Endothelial cell of umbilical vein (primary cell): ENCODE measurements at regions not wholly inside any gene's neighbourhood (a gene's known extent, or its start where the extent isn't known, plus 50 kb on each side); places are given as distances from the start of the nearest gene placed in this dataset.

Experiments
- CTCF ChIP-seq, 2 donors: IDR thresholded peaks; 1 replicate in 1 of 2; 2 replicates in 1 of 2; pipeline ENCODE4 v1.5.1; 2011; ENCODE audit warnings: low read length in 2 of 2, mild to moderate bottlenecking in 2 of 2, moderate library complexity in 2 of 2, control low read depth in 1 of 2, inconsistent platforms in 1 of 2, low read depth in 1 of 2; ENCODE audit not compliant: insufficient read depth in 1 of 2; ENCODE audit errors: extremely low read depth in 1 of 2
- EZH2 ChIP-seq: IDR thresholded peaks from 2 replicates; pipeline ENCODE4 v1.6.1; 2012; ENCODE audit warnings: borderline replicate concordance, low read depth, mild to moderate bottlenecking, moderate library complexity, low read length, inconsistent platforms; ENCODE audit not compliant: severe bottlenecking
- FOS ChIP-seq: IDR thresholded peaks from 2 replicates; pipeline ENCODE4 v1.6.1; 2011; ENCODE audit warnings: mild to moderate bottlenecking, low read length, moderate library complexity, borderline replicate concordance; ENCODE audit not compliant: insufficient read depth
- GATA2 ChIP-seq: IDR thresholded peaks from 2 replicates; pipeline ENCODE4 v1.7.0; 2011; ENCODE audit warnings: low read depth, mild to moderate bottlenecking, moderate library complexity, mixed read lengths, low read length; ENCODE audit not compliant: insufficient read length, insufficient read depth
- JUN ChIP-seq: IDR thresholded peaks from 2 replicates; pipeline ENCODE4 v1.6.1; 2011; ENCODE audit warnings: borderline replicate concordance, low read depth; ENCODE audit not compliant: insufficient read length, insufficient read depth
- POLR2A ChIP-seq: IDR thresholded peaks from 2 replicates; pipeline ENCODE4 v1.6.1; 2012; ENCODE audit warnings: low read depth, mild to moderate bottlenecking, control low read depth, low read length
- POLR2AphosphoS5 ChIP-seq: IDR thresholded peaks from 2 replicates; pipeline ENCODE4 v1.6.1; 2012; ENCODE audit warnings: low read depth, mild to moderate bottlenecking, control low read depth, low read length, moderate library complexity; ENCODE audit not compliant: insufficient read depth

- TF ChIP-seq POLR2A = no peak
- no peak for TF ChIP-seq CTCF (IDR thresholded peaks at IDR 0.05; ENCODE audit: extremely low read depth in 1 of 2, insufficient read depth in 1 of 2, low read depth in 1 of 2, low read length in 2 of 2)
- TF ChIP-seq POLR2AphosphoS5 = no peak
- no peak for TF ChIP-seq JUN
- no peak for TF ChIP-seq EZH2
- no peak for TF ChIP-seq GATA2
- TF ChIP-seq FOS = no peak
Measured at GRCh38 chr2:108115868-108116267, 123.9 kb upstream of the SULT1C3 start.
